ENCODE measurements at regions not wholly inside any gene's neighbourhood (a gene's known extent, or its start where the extent isn't known, plus 50 kb on each side); places are given as distances from the start of the nearest gene placed in this dataset.

DNA sequence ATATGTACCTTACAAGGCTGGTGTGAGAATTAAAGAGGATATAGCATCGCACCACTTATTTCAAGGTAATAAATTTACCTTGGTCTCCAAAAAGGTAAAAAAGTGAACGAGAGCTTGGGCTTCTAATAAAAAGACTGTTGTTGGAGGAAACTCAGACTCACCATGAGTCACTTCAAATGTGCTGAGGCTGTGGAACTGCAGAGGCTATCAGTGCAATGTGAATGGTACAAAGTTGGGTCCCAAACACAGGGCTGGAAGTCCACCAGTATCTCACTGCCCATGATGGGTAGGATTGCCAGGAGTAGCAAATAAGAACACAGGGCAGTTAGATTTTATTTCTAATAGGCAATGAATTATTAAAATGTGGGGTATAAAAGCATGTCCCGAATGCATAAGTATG lies 200.6 kb downstream of the MAFB start:
- no peak for DNase-seq

DNA sequence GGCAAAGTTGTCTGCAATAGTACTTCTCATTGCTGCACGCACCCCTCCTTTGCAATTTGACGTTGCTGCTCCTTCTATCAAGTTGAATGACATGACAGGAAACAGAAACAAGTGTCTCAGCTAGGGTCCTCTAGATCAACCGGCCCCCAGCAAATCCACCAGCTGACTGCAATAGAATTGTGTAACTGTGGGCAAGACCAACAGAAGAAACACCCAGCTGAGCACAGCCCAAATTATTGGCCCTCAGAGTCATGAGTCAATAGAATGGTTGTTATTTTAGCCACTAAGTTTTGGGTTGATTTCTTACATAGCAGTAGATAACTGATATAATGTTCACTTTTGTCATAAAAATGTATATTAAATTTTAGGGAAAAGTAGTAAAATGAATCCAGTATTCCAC lies 202.7 kb downstream of the MAFB start:
- DNase-seq, result no peak

DNA sequence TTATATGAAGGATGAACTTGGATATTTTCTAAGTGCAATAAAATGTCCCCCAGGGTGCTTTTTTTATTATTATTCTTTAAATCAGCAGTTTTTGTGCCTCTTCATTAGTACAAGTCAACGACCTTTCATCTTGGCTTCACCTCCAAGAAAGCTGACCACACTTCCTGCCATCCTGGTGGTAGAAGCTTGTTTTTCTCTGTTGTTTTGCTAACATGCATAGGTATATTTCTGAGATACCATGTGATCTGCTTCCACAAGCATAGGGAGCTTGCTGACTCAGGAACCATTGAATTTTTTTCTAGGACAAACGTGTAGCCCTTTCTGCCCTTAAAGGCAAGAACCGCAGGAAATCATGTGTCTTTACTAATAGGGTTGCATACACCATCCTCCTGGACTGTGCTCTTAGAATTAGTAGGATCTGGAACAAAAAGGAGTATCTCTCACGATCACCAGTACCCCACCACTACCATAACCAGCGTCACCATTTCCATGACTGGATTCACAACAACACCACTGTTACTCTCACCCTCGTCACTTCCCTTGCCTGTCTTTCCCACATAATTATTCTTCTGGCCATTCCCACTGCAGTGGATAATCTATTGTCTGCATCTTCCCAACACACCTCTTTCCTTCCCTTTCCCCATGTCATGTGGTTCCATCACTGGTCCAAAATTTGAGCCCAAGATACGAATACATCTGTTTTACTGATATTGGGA lies 207.1 kb downstream of the MAFB start:
- DNase-seq, result no peak

DNA sequence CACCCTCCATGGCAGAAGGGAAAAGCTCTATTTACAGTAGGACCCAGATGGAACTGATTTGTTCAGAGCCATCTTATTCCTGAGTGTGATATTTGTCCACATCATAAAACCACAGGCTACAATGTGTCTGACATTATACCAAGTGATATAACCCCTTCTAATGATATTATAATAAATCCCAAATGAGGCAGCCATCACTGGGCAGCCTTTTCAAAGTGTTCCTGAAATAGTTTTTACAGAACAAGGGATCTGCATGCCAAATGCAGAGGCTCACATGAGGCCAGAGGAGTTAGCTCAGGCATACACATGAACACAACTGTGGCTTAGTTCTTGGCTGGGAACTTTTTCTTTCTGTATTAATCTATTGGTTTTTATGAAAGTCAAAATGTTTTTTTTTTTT lies 207.7 kb downstream of the MAFB start:
- no peak for DNase-seq

DNA sequence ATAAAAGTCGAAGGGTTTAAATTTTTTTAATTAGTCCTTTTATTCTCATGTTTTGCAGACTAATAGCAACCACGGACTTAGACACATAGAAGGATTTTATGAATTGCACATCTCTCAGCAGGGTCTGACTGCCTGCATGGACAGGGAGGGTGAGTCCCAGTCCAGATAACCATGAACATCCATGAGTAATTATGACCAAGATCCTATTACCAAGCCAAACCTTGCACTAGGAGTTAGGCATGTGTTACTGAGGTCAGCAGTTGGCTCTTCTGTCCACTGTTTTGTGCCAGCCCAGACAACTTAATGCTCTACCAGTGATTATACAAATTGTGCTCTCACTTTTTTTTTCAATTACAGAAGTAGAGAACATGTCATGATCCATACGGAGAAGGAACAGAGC lies 211.2 kb downstream of the MAFB start:
- no peak for DNase-seq

DNA sequence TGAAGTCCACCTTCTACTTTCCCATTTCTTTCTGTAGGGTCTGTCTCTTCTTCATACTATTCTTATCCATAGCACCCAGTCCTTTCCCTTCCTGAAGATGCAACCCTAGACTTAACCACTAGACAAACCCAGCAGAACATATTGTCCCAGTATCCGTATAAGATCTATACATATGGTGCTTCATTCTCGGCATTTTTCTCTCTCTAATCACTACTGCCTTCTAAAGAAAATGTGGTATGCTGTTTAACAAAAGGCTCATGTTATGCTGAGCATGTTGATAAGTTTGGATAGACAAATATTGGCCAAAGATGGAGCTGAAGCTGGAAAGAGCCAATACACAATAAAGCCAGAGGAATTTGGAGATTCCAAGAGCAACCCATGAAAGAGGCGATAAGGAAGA lies 212.6 kb downstream of the MAFB start:
- no peak for DNase-seq

DNA sequence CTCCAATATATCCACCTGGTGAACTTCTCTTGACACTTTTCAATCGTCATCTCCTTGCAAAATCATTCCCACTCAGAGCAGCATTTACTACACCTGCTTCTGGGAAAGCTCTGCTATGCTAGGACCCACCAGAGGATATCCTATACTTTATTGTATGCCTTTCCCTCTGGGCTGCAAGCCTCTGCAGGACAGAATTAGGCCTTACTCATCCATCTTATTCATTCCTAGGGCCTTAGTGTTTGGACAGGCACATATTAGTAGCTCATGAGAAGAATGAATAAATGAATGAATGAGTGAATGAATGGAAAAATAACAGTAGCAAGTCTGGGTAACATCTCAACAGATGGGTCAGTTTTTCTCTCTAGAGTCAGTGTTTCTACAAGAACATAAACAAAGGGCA lies 216.1 kb downstream of the MAFB start:
- DNase-seq, result no peak

DNA sequence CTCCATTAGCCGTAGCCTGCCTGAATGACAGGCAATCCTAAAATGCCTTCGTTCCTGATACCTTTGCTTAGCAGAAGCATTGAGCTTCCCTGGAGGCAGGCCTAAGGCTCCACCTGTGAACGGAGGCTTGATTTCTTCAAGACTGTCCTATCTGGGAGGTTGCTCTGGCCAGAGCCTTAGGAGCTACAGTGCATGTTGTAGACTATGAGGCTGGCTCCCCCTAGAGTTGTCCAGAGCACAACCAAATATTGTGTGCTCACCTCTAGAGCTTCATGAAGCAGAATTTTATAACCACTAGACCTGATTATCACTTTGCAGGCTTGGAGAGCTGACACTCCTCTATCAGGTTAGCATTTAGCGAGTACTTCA lies 217.8 kb downstream of the MAFB start:
- DNase-seq, result no peak

DNA sequence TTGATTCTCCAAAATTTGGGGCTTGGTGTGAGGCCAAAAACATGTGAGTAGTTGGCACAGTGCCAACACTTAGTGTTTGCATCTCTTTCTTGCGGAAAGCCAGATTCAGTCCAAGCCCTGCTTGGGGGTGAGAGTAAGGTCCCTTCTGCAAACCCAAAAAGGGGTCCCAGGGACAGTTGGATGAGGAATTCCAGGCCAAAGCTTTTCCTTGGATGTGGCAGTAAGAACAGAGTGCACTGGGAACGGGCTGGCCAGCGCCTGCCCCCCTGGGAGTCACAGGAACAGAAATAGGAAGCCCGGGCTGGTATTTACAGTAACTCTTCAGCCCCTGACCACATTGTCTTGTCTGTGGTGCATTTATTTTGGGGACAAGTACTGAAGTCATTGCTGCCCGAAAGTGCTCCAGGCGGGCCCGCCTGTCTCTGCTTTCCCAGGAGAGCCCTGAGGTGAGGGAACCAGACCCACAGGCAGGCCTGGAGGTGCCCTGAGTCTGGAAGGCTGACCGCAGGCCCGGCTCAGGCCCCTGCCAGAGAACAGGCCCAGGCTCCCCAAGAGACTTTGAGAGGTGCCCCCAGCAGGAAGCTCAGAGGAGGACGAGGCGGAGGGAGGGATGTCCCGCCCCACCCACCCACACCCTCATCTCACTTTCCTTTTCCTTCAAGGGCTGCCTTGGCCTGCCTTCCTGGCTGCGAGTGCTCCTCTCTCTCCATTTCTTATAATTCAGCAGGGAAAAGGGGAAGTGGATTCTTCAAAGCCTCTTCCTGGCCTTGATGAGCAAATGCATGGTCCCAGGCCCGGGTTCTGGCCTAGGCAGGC lies 218.4 kb downstream of the MAFB start:
- no peak for DNase-seq

DNA sequence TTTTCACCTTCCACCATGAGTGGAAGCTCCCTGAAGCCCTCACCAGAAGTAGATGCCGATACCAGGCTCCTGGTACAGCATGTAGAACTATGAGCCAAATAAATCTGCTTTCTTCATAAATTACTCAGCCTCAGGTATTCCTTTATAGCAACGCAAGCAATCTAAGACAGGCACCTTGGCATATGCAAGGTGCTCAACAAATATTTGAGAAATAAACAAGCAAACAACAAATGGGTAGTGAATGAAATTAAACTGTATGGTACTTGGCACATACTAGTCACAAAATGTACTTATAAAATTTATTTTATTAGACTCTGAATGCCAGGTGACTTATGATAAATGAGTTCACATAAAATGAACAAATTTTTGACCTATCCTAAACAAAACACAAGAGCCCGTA lies 220.3 kb downstream of the MAFB start:
- DNase-seq, result no peak

DNA sequence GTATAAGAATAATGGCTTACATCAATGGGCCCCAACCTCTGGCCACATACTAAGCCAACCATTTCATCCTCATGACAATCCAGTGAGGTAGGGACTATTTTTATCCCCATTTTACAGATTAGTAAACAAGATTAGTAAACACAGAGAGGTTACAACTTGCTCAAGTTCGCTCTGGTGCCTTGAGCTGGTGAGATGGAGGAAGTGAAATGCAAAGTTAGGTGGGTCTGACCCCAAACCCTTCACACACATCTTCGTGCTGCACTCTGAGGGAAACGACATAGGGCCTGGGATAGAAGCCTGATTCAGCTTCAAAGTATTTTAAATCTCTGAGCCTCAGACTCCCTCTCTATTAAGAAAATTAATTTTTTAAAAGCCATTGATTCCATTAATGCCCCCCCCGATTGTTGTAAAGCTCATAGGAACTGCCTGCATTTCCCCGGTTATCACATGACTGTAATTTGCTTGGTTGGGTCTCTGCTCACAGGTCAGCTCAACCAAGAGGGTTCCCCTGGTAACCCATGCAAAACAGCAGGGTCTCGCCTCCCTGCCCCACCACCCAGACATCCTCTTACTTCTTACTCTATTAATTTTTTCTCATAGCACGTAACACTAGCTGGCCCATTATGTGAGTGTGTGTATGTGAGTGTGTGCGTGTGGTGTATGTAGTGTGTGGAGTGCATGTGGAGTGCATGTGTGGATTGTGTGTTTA lies 221.2 kb downstream of the MAFB start:
- no peak for DNase-seq

DNA sequence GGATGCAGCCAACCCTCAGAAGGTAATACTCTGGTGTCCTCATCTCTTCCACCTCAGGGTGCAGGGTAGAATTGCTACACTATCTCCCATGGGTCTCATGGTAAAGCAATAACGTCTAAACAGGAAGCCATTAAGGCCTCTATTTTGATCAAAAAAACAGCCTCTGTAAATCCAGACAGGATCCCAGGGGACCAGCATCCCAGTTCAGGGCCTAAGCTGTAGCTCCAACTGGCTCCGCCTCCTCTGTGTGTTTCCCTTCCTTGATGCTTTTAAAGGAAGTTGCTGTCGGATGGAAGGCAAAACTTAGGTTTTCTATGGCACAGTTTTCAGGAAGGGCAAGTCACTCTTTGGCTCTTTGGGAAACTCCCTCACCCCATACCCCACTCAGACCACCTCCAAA lies 222.0 kb downstream of the MAFB start:
- no peak for DNase-seq

DNA sequence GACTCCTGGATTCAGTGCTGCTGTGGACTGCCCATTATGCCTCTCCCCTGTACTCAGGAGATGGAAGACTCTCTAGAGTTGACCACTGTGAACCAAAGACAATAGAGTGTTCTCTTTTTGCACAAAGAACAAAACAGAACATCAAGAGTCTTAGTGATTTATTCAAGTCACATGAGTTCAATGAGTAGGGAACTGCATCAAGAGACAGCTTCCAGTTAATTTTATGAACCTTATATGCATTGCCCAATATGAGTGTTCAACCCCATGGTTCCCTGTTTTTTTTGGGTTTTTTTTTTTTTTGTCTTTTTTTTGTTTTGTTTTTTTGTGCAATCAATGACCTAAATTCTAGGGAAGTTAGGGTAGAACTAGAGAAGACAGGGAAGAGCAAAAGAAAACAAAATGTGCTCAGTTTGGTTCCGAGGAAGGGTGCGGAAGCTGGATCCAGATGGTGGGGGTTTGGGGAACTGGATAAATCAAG lies 224.3 kb downstream of the MAFB start:
- no peak for DNase-seq

DNA sequence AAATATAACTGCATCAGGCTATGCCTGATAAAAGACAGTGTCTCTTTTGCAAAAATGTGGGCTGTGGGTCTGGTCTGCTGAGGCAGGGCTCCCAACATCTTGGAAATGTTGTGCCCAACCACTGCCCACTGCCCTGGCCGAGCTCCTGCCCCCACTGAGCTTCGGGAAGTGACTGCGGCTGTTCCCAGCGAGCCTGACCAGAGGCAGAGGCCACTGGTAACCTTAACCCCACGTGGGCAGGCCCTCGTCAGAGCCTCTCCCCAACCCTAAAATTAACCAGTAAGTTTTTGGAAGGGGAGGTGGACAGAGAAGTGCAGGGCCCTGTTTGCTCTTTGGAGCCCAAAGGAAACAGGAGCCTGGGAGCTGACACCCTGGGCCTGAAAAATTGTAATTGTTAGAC lies 225.9 kb downstream of the MAFB start:
- no peak for DNase-seq

DNA sequence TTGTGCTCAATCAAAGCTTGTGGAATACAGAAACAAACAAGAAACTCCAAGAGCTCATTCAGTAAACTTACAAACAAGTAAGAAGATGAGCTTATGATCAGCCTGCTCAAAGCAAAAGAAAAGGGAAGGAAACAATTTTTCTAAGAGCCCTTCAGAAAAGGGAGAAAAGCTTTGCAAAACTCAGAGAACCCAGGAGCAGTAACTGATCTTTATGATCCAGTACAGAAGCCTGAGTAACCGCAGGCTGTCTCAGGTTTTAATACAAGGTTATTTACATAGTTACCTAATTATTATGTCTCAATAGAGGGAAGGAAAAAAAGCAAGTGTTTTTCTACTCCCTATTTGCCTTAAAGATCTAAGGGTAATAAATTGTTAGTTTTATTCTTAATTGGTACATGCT lies 226.5 kb downstream of the MAFB start:
- no peak for DNase-seq

DNA sequence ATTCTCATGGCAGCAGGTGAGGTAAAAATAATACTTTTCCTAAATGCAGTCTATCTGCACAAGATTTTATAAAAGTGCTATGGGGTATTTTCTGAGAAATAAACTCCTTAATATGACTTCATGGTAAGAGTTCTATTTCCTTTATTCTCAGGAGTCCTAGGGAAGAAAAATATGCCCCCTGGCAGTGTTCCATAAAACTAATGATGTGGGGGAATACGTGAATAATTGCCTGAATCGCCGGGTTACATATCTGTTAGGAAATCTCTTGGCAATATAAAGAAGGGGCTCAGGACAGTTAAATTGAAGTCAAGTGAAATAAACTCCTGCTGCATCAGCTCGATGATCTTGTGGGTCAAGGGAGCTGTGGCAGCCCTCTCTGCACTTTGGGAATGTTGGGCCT lies 229.7 kb downstream of the MAFB start:
- DNase-seq, result no peak

DNA sequence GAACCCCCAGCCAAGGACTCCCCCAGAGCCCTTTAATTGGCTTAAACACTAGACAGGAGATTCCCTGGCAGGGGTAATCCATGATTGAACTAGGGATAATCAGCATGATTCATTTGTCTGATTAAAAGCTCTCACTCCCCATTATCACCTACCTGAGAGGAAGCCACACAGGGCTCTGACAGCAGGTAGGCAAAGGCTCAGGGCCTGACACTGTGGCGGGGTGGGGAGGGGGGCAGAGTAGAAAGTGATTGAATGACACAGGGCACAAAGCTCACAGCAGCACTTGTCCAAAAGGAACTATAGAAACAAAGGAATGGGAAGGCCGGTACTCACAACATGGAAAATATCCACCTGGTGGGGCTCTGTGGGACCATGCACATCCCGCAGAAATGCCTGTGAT lies 231.6 kb downstream of the MAFB start:
- DNase-seq, result no peak

DNA sequence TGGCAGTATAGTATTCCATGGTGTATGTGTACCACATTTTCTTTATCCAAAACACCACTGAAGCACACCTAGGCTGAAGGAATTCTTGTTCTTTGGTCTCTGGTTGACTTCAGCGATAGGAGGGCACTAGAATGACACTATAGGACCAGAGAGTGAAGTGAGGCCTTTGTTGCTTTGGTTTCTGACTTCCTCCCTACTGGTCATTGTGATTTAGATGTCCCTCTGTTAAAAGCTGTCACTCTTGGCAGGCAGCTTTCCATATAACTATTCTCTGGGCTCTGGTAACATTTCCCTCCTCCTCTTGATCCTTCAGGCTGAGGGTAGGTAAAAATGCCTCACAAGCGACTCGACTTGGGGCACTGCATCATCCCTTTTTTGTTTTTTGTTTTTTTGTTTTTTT lies 236.3 kb downstream of the MAFB start:
- no peak for DNase-seq

DNA sequence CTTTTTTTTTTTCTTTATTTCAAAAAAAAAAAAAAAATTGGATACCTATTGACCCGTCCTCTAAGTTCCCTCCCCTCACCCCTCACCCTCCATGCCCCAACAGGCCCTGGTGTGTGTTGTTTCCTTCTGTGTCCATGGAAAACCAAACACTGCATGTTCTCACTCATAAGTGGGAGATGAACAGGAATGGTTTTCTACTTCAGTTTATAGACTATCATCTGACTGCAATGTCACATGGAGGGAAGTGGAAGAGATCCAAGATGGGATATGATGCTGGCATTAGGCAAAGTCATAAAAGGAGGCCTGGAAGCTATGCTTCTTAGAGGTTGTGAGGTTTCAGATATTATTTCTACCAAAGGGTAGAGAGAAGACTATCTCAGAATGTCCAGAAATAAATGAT lies 237.5 kb downstream of the MAFB start:
- DNase-seq, result no peak

DNA sequence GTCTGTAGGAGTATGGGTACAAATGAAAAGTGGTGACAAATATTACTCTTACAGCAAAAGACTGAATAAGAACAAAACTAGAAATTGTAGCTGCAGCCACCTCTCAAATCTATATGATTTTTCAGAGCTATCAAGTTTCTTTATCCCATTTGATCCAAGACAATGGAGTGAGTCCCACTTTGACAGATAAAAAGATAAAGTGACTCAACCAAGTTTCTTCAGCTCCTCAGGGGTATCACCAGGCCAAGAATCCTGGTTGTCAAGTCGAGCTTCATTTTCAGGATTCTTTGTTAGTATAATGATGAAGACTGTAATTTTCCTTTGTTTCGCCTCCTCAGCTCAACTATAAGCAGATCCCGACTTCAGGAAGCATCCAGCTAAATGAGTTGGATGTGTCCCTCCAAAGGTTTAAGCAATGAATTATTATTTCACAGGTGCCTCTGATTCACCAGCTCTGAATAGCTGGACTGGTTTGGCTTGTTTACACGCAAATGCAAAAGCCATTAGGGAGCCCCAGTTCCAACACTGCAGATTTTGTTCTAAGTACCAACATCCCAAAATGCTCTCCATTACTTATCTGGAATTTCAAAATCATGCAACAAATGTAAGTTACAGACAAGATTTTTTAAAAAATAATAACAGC lies 238.9 kb downstream of the MAFB start:
- DNase-seq, result no peak

DNA sequence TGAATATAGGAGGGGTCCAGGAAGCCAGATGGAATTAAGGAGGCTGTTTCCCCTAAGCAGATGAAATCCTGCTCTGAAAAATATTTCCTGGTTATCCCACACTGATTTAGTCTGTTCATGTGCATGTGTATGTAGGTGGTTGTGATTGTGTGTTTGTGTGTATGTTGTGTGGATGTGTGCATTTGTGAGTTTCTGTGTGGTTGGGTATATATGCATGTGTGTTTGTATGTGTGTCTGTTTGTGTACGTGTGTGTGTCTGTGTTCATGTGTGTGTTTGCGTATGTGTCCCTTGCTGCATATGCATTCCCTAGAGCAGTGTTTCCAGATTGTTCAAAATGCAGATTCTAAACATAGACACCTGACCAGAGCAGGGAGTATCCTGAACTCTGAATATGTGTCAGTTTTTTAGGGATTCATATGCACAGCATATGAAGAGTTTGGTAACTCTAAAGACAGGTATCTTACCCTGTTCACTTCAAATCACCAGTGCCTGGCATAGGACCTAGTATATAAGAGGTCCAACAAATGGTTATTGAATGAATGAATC lies 239.8 kb downstream of the MAFB start:
- no peak for DNase-seq

DNA sequence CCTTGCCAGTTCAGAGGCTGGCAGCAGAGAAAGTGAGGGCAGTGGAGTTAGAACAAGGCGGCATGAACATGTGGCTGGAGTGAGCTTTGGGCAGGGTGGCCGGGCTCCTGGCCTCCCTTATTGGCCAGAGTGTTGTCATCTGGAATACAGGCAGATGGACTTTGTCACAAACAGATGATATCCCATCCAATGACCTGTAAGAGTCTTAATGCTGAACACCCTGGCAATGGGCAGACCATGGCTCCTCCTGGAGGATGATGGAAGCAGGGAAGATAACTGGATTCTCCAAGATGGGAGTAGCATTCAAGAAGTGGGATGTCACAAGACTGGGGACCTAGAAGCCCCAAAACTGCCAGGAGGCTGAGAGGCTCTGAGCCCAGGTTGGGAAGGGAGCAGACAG lies 242.1 kb downstream of the MAFB start:
- no peak for DNase-seq

DNA sequence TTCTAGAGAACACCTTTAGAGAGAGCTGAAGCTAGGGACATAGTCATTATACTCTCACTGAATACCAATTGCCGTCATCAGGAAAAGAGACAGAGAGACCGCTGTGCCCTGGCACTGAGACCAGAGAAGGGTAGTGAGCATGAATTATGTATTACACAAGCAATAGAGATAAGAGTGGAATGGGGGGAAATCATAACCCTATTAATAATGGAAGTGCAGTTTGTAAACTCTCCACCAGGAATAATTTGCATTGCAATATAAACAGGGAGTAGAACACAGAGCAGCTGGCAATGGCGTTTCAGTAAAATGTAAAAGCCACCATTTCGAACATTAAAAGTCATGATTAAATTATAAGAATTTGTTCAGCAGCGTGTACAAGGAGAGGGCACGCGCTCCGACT lies 244.5 kb downstream of the MAFB start:
- DNase-seq, result no peak

Measured in activated CD4-positive, CD25-positive, alpha-beta regulatory T cell (primary cell).